GM03348 (cell line): ENCODE measurements at regions not wholly inside any gene's neighbourhood (a gene's known extent, or its start where the extent isn't known, plus 50 kb on each side); places are given as distances from the start of the nearest gene placed in this dataset.

ENCODE experiments used
- DNase-seq: peaks from one replicate; pipeline ENCODE4 v3.0.0; 2012; ENCODE audit warnings: low spot score

DNA sequence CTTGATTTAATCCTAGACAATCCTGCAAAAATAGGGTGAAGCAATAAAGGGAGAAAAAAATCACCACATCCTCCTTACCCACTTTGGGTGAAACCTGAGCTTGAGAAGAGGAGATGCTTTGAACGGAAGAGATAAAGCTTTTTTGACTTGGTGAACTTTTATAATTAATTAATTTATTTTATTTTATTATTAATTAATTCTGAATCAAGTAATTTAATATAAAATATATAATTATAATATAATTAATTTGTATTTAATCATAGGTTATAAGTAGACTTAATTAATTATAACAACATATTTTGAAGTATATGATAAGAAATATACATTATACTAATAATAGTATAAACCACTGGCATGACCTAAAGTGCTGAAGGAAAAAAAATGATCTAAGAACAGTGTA lies 2164.8 kb downstream of the LRRC4C start:
- DNase-seq = no peak

DNA sequence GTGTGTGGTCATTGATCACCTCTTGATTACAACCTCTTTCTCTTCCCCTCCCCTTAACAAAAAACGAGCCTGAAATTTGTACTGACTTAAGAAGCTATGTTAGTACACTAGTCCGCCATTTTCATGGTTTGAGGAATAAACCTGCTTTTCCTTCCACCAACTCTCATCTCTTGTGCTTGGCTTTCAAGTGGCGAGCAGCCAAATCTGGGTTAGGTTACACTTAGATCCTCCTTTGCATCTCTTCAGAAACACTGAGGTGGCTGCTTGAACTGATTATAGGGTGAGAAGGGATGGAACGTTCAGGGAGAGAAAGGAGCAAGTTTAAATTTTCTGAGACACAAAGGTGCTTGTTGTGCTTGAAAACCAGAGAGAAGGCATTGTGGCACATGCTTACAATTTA lies 2171.4 kb downstream of the LRRC4C start:
- DNase-seq = no peak

DNA sequence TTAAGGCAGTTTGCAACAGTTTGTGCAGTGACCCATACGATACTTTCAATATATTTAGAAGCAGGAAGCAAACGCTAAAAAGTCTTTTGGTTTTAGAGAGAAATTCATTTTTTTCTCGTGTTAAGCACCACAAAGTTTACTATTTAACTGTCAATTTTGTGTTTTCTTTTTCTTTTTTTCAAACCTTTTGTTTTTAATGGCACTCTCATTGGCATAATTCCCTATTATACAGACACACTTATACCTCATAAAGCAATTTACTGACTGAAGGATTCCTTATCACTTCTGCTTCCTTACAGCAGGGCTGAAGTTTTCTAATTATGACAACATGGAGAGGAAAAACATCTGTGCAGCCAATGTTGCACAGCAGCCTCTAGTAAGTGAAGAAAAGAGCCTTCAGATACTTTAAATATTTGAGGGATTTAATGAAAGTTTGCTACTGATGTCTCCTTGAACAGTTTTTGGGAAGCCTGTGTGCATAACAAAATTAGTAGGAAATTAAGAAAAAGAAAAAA lies 2191.2 kb downstream of the LRRC4C start:
- DNase-seq = no peak

DNA sequence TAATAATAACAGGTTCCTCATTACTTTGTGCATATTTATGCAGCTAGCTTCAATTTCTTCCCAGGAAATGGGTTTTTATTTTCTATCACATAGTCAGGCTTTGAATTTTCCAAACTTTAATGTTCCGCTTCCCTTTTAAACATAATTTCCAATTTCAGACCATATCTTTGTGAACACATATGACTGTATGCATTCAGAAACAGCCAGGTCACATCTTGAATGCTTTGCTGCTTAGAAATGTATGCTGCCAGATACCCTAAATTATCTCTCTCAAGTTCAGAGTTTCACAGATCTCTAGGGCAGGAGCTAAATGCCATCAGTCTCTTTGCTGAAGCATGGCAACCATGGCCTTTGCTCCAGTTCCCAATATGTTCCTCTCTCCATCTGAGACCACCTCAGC lies 2203.8 kb downstream of the LRRC4C start:
- no peak for DNase-seq

DNA sequence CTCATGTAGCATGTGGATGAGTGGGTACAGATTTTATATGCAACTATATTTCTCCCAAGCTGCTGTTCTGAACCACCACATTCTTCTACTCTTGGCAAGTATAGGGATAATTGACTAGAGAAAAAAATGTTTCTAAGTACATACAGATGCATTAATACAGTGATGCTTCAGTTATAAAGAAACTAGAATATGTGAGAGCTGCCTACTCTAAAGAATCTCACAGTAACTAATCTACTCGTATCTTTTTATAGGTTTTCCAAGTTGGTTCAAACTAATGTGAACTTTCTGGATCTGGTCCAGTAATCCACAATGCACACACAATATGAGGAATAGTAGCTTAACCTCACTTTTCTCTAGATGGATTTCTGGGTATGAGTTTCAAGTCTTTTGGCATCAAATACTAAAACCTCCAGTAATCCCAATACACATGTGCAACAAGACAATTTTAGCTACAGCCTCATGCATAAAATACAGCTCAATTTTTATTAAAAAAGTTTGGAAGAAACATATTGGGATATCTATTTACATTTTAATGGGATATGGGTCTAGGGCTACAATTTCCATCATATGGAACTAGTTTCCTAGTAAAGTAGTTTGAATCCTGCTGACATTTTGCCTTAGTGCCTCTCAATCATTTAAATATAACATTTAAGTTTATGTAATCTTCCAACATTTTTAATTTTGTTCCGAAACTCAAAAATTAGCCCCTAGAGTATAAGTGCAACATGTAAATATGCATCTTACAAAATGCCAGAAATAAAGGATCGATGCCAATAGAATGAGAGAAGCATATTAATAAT lies 2209.7 kb downstream of the LRRC4C start:
- no peak for DNase-seq

GRCh38 chr11:39247570-39248137 lies 2211.8 kb downstream of the LRRC4C start:
- no peak for DNase-seq

DNA sequence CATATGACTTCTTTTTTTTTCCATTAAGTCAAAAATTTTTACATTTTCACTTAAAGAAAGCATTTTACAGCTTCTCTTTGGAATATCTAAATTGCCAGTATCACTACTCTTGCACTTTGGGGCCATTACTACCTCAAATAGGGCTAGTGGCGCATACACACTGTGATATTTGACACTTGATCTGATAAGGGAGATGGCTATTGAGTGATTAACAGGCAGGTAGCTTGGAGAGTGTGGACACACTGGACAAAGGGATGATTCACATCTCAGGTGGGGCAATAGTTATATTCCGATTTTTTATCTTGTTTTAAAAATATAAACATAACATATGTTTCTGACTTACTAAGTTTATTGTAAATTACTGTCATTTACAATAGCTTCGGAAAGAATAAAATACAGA lies 2219.9 kb downstream of the LRRC4C start:
- DNase-seq = no peak

GRCh38 chr11:39236916-39237315 lies 2222.5 kb downstream of the LRRC4C start:
- no peak for DNase-seq

DNA sequence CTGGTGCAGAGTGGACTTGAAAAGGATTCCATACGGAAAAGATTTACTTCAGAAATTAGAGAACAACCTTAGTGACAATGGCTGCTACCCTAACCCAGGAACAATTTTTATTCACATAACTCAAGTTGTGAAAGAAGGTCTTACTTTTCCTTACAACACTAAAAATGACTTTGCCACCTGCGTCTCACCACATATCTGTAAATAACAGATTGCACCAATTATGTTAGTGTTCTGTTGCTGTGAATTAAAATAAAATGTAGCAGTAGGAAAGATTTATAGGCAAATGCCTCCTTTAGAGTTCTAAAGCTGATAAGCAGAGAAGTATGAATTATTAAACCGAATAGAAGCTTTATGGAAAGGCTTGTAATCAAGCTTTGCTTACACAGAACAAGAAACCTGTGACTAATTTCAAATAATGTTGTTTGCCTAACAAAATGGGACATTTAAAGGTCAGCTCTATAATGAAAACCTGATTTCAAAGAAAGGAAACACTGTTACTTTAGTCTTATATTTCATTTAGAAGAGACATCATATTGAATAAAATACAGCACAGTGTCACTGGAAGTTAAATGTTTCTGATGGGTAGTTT lies 2237.8 kb downstream of the LRRC4C start:
- no peak for DNase-seq

- DNase-seq = no peak
Measured at GRCh38 chr11:39220501-39221230, 2238.8 kb downstream of the LRRC4C start.

DNA sequence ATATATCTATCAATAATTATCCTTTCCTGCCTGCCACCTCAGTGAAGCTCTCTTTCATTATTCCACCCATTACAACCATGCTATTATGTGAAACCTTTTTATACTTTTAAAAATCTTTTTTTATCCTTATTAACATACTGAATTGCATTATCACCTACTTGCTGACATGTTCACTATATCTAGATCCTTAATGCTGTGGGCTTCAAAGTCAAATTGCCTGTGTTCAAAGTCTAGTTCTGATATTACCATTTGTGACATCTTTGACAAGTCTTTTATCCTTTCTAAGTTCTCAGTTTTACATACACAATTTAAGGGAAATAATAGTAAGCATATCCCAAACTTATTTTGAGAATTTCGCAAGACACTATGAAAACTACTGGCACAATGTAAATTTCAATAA lies 2239.4 kb downstream of the LRRC4C start:
- DNase-seq = no peak

DNA sequence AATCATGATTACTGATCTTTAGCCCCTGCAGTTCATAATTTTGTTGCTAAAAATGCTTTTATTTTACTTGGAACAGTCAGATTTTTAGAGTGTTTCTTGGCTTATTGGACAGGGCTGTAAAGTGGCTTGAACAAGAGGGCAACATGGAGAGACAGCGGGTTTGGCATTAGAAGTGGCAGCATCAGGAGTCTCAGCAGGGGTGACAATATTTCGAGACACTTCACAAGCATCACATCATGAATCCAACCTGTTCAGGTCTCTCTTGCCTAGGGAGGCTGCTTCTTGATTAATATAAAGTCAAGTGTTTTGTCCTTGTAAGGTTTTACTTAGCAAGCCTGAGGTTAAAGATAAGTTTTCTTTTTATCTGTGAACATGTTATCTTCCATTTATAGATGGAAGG lies 2249.5 kb downstream of the LRRC4C start:
- DNase-seq = no peak

DNA sequence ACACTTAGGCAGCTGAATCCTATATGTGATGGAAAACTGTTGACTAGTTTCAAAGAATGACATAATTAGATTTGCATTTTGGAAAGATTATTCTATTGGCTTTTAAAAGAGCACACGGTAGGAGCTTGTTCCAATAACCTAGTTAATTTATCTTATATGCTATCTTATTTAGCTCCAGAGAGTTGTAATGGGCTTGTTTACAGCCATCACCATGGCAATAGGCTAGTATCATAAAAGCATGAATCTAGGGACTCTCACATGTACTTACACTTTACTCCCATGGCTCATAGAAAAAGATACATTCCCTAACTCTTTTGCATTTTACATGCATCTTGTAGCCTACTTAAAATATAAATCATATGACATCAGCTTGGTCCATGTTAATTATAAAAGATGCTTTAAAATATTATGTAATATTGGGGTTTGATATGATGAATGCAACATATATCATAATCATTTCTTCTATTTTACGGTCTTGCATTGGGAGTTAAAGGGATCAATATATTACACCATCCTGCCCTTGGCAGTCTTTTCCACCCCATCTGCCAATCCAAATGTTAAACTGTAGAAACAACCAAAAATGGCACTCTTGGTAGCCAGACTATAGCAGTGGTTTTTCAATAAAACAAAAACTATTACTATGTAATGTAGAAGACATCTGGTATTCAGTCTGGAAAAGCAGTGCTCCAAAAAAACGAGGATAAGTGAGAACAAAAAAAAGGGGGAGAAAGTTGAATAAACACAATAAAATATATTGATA lies 2254.0 kb downstream of the LRRC4C start:
- DNase-seq = no peak

GRCh38 chr11:39192671-39193070 lies 2266.8 kb downstream of the LRRC4C start:
- no peak for DNase-seq

DNA sequence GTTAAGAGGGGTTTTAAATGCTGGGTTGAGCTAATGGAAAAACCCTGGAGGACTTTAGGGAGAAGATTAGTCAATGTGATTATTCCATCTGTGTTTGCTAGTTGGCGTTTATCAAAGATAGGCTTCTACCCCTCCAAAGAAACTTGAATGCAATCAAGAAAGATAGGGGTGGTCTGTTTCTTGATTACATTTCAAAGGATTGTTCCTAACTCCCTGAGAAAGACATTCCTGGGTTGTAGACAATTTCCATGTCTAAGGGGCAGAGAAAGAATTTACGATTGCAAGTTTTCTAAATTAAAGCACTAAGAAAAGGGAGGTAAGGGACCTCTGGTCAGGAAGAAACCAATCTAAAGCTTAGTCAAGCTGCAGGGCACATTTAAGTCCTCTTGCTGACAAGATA lies 2268.7 kb downstream of the LRRC4C start:
- DNase-seq = no peak

GRCh38 chr11:39177678-39178077 lies 2281.8 kb downstream of the LRRC4C start:
- no peak for DNase-seq

DNA sequence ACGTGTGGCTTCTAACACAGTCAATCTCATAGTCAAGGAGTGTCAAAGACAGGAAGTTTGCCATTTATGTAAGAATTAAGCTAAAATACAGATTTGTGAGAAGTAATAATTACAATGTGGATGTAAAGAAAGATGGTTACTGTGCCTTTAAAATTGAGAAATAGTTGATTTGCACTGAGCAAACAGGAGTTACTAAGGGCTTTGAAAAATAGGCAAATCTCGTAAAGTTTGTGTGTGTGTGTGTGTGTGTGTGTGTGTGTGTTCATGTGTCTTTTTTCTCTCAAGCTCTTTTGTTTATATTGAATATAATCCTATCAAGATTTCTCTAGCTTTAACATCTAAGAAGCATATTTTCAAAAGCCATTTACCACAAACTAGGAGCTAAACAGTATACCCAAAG lies 2284.5 kb downstream of the LRRC4C start:
- no peak for DNase-seq

DNA sequence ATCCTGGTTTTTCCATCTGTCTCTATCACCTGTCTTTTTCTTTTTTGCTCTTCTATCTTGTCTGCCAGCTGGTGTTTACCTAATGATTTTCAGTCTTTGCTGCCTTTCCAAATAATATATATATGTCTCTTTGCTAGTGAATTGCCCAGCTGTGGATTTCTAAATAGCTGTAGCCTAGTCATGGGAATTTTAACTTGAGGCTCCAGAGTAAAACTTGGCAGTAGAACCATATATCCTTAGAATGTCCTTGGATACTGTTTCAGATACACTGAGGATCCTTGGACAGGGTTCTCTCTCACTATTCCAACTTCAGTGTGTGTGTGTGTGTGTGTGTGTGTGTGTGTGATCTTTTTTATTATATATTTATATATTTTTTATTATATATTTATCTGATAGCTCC lies 2285.3 kb downstream of the LRRC4C start:
- DNase-seq = no peak

- no peak for DNase-seq
Measured at GRCh38 chr11:39165021-39165420, 2294.4 kb downstream of the LRRC4C start.

DNA sequence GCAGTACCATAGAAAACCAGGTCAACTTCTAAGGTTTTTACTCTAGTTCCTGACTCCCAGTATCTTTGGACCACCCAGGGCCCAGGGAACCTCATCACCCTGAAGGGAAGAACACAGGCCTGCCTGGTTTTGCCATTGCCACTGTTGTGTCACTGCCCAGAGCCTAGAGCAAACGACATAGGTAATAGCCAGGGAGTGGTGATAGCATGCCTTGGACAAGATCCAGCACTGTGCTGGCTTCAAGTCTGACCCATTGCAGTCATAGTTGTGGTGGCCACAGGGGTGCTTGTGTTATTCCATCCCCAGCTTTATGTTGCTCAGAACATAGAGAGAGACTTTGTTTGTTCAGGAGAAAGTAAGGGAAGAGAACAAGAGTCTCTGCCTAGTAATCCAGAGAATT lies 2310.2 kb downstream of the LRRC4C start:
- no peak for DNase-seq

- no peak for DNase-seq
Measured at GRCh38 chr11:39145346-39145745, 2314.1 kb downstream of the LRRC4C start.
